ENCODE measurements at regions not wholly inside any gene's neighbourhood (a gene's known extent, or its start where the extent isn't known, plus 50 kb on each side); places are given as distances from the start of the nearest gene placed in this dataset.
"Not testable (repeated sequence)": the region's sequence is repeated elsewhere in the genome, so short reads cannot be mapped to it uniquely, and the experiment has no call there.

GRCh38 chr4:79547851-79548250 lies 139.8 kb upstream of the GK2 start:
- no peak for DNase-seq (ENCODE audit: low spot score)

GRCh38 chr4:79545292-79545691 lies 137.3 kb upstream of the GK2 start:
- DNase-seq (ENCODE audit: low spot score) = not testable (repeated sequence)

- DNase-seq (ENCODE audit: low spot score) = no peak
These were observed 132.1 kb upstream of the GK2 start for GRCh38 chr4:79540143-79540542.

- no peak for DNase-seq (ENCODE audit: low spot score)
These were observed 127.5 kb upstream of the GK2 start for GRCh38 chr4:79535516-79535915.

GRCh38 chr4:79528241-79528706 lies 120.2 kb upstream of the GK2 start:
- DNase-seq (ENCODE audit: low spot score) = no peak

- DNase-seq (ENCODE audit: low spot score) = no peak
These were observed 118.9 kb upstream of the GK2 start for GRCh38 chr4:79526641-79527565.

- no peak for DNase-seq (ENCODE audit: low spot score)
These were observed 108.1 kb upstream of the GK2 start for GRCh38 chr4:79516114-79516513.

GRCh38 chr4:79514621-79515329 lies 106.7 kb upstream of the GK2 start:
- DNase-seq (ENCODE audit: low spot score) = no peak

GRCh38 chr4:79513576-79513975 lies 105.5 kb upstream of the GK2 start:
- no peak for DNase-seq (ENCODE audit: low spot score)

- no peak for DNase-seq (ENCODE audit: low spot score)
These were observed 104.3 kb upstream of the GK2 start for GRCh38 chr4:79512363-79512762.

GRCh38 chr4:79502081-79502480 lies 94.1 kb upstream of the GK2 start:
- no peak for DNase-seq (ENCODE audit: low spot score)

GRCh38 chr4:79498282-79498681 lies 90.3 kb upstream of the GK2 start:
- no peak for DNase-seq (ENCODE audit: low spot score)

- no peak for DNase-seq (ENCODE audit: low spot score)
These were observed 89.0 kb upstream of the GK2 start for GRCh38 chr4:79497001-79497400.

GRCh38 chr4:79495447-79495846 lies 87.4 kb upstream of the GK2 start:
- DNase-seq (ENCODE audit: low spot score) = no peak

- DNase-seq (ENCODE audit: low spot score) = no peak
These were observed 84.1 kb upstream of the GK2 start for GRCh38 chr4:79492148-79492547.

GRCh38 chr4:79489506-79489905 lies 81.5 kb upstream of the GK2 start:
- DNase-seq (ENCODE audit: low spot score) = no peak

GRCh38 chr4:79476196-79476595 lies 68.2 kb upstream of the GK2 start:
- DNase-seq (ENCODE audit: low spot score) = no peak

GRCh38 chr4:79473439-79473724 lies 65.4 kb upstream of the GK2 start:
- no peak for DNase-seq (ENCODE audit: low spot score)

GRCh38 chr4:79472693-79473438 lies 64.8 kb upstream of the GK2 start:
- no peak for DNase-seq (ENCODE audit: low spot score)

GRCh38 chr4:79472036-79472435 lies 64.0 kb upstream of the GK2 start:
- no peak for DNase-seq (ENCODE audit: low spot score)

- DNase-seq (ENCODE audit: low spot score) = no peak
These were observed 63.3 kb upstream of the GK2 start for GRCh38 chr4:79471309-79471708.

- peak; percentile 7 for DNase-seq (ENCODE audit: low spot score)
These were observed 59.4 kb upstream of the GK2 start for GRCh38 chr4:79467246-79467932.
